Sigmoid colon (tissue), 6 donors: ENCODE measurements at regions not wholly inside any gene's neighbourhood (a gene's known extent, or its start where the extent isn't known, plus 50 kb on each side); places are given as distances from the start of the nearest gene placed in this dataset.

Experiments used
- DNase-seq: peaks from one replicate; pipeline ENCODE4 v3.0.0-alpha.2; 2019
- H3K27ac ChIP-seq, 4 donors: fragments of 200-600 bp; sonication (generic); one replicate each; pipeline ENCODE4 v1.5.1; 2016 to 2019; ENCODE audit warnings: mild to moderate bottlenecking in 1 of 4
- H3K27me3 ChIP-seq, 3 donors: fragments of 200-600 bp; sonication (generic); one replicate each; pipeline ENCODE4 v1.5.1; 2019; ENCODE audit warnings: mild to moderate bottlenecking in 1 of 3
- H3K36me3 ChIP-seq, 4 donors: fragments of 200-600 bp; sonication (generic); one replicate each; pipeline ENCODE4 v1.5.1; 2016 to 2019
- H3K4me1 ChIP-seq, 4 donors: fragments of 200-600 bp; sonication (generic); one replicate each; pipeline ENCODE4 v1.5.1; 2017 to 2019
- H3K4me3 ChIP-seq, 4 donors: fragments of 200-600 bp; sonication (generic); one replicate each; pipeline ENCODE4 v1.5.1; 2017 to 2019; ENCODE audit warnings: mild to moderate bottlenecking in 2 of 4, moderate library complexity in 1 of 4
- H3K9me3 ChIP-seq, 4 donors: fragments of 200-600 bp in 3 of 4; sonication (generic) in 3 of 4; one replicate each; pipeline versions ENCODE4 v1.5.1 to v1.6.1; 2013 to 2019
- CTCF ChIP-seq, 4 experiments: fragments of 450-650 bp in 3 of 4; fragments of 200-600 bp in 1 of 4; IDR thresholded peaks; one replicate each; pipeline ENCODE4 v1.5.1; 2016 to 2019; ENCODE audit warnings: antibody characterized with exemption in 4 of 4, mild to moderate bottlenecking in 3 of 4, moderate library complexity in 2 of 4
- EP300 ChIP-seq, 4 donors: sonication (generic); formaldehyde crosslinking; IDR thresholded peaks; one replicate each; pipeline ENCODE4 v1.6.1; 2017; ENCODE audit warnings: antibody characterized with exemption in 4 of 4
- POLR2A ChIP-seq, 2 donors: fragments of 450-650 bp; IDR thresholded peaks; one replicate each; pipeline ENCODE4 v1.6.1; 2016; ENCODE audit warnings: antibody characterized with exemption in 2 of 2, mild to moderate bottlenecking in 2 of 2, moderate library complexity in 2 of 2
- POLR2AphosphoS5 ChIP-seq, 4 donors: sonication (generic); formaldehyde crosslinking; IDR thresholded peaks; one replicate each; pipeline ENCODE4 v1.6.1; 2017; ENCODE audit warnings: antibody characterized with exemption in 4 of 4
- WGBS, 2 donors: extraction: QIAGEN DNeasy Blood & Tissue Kit; methylation state at CpG; one replicate each; pipeline ENCODE4 v1.1.7; 2013; 5-methylcytosine and 5-hydroxymethylcytosine counted together
- intact Hi-C: fragments of 100-400 bp; cut with DNase I; formaldehyde crosslinking; loops from one replicate; pipeline ENCODE4 v1.15.1; 2023
- donor health status: healthy with polysubstance abuse.
- donor health status: healthy.

GRCh38 chr5:162990063-162990462 is 447.3 kb upstream of the CCNG1 start:
- H3K4me3 ChIP-seq, result no peak overlapping the region

GRCh38 chr5:162990856-162991497 is 446.4 kb upstream of the CCNG1 start:
- H3K4me3 ChIP-seq, result no peak overlapping the region
- DNase-seq, result no peak
- H3K9me3 ChIP-seq, result no peaks in the 10 kb centered on the region
- intact Hi-C loops, result no loop called here
- H3K27me3 ChIP-seq, result no peaks in the 10 kb centered on the region
- no peaks in the 10 kb centered on the region for H3K36me3 ChIP-seq
- TF ChIP-seq CTCF (IDR thresholded peaks at IDR 0.05) (no peak), POLR2AphosphoS5 (IDR thresholded peaks at IDR 0.05) (no peak), POLR2A (IDR thresholded peaks at IDR 0.05) (no peak), EP300 (IDR thresholded peaks at IDR 0.05) (no peak)
- 37 to 63% methylated on average over 2 of the region's 2 CpGs for WGBS, 2 donors
- H3K27ac ChIP-seq, result no peak overlapping the region
- no peaks in the 10 kb centered on the region for H3K4me1 ChIP-seq

More at GRCh38 chr5:162990063-162990462, 447.3 kb upstream of the CCNG1 start:
- no peak overlapping the region for H3K27ac ChIP-seq
- H3K9me3 ChIP-seq, result no peaks in the 10 kb centered on the region
- no peaks in the 10 kb centered on the region for H3K4me1 ChIP-seq
- TF ChIP-seq EP300 (IDR thresholded peaks at IDR 0.05) (no peak), POLR2AphosphoS5 (IDR thresholded peaks at IDR 0.05) (no peak), POLR2A (IDR thresholded peaks at IDR 0.05) (no peak), CTCF (IDR thresholded peaks at IDR 0.05) (no peak)
- intact Hi-C loops, result no loop called here
- H3K36me3 ChIP-seq, result no peaks in the 10 kb centered on the region
- H3K27me3 ChIP-seq, result no peaks in the 10 kb centered on the region
- no peak for DNase-seq

GRCh38 chr5:162995568-162995967 is 441.8 kb upstream of the CCNG1 start:
- Histone ChIP-seq H3K27ac (no peak overlapping the region), H3K4me1 (no peaks in the 10 kb centered on the region), H3K36me3 (no peaks in the 10 kb centered on the region), H3K27me3 (no peaks in the 10 kb centered on the region), H3K9me3 (no peaks in the 10 kb centered on the region), H3K4me3 (no peak overlapping the region)
- no peak for TF ChIP-seq POLR2A (IDR thresholded peaks at IDR 0.05)
- TF ChIP-seq CTCF (IDR thresholded peaks at IDR 0.05), result no peak
- no peak for TF ChIP-seq EP300 (IDR thresholded peaks at IDR 0.05)
- intact Hi-C loops, result no loop called here
- no peak for DNase-seq
- WGBS, 2 donors, result 91 to 93% methylated on average over 4 of the region's 4 CpGs

GRCh38 chr5:162996053-162996452 is 441.3 kb upstream of the CCNG1 start:
- no peak for TF ChIP-seq CTCF (IDR thresholded peaks at IDR 0.05)
- no peak for TF ChIP-seq POLR2A (IDR thresholded peaks at IDR 0.05)
- TF ChIP-seq EP300 (IDR thresholded peaks at IDR 0.05), result no peak
- TF ChIP-seq POLR2AphosphoS5 (IDR thresholded peaks at IDR 0.05), result no peak
- Histone ChIP-seq H3K27me3 (no peaks in the 10 kb centered on the region), H3K4me3 (no peak overlapping the region), H3K36me3 (no peaks in the 10 kb centered on the region), H3K9me3 (no peaks in the 10 kb centered on the region), H3K27ac (no peak overlapping the region), H3K4me1 (no peaks in the 10 kb centered on the region)
- WGBS, 2 donors, result 72 to 81% methylated on average over 1 of the region's 1 CpG
- intact Hi-C loops, result no loop called here
- DNase-seq, result no peak

GRCh38 chr5:163005949-163006348 is 431.4 kb upstream of the CCNG1 start:
- H3K9me3 ChIP-seq, result no peaks in the 10 kb centered on the region
- intact Hi-C loops, result no loop called here
- 50 to 64% methylated on average over 1 of the region's 1 CpG for WGBS, 2 donors

More at GRCh38 chr5:163005949-163006348, 431.4 kb upstream of the CCNG1 start:
- no peak overlapping the region for H3K4me3 ChIP-seq
- no peaks in the 10 kb centered on the region for H3K4me1 ChIP-seq
- H3K27me3 ChIP-seq, result no peaks in the 10 kb centered on the region
- TF ChIP-seq CTCF (IDR thresholded peaks at IDR 0.05) (no peak), EP300 (IDR thresholded peaks at IDR 0.05) (no peak), POLR2A (IDR thresholded peaks at IDR 0.05) (no peak), POLR2AphosphoS5 (IDR thresholded peaks at IDR 0.05) (no peak)
- DNase-seq, result no peak
- H3K27ac ChIP-seq, result no peak overlapping the region
- no peaks in the 10 kb centered on the region for H3K36me3 ChIP-seq
